ENCODE measurements at regions not wholly inside any gene's neighbourhood (a gene's known extent, or its start where the extent isn't known, plus 50 kb on each side); places are given as distances from the start of the nearest gene placed in this dataset.

GRCh38 chr13:24053519-24054251 lies 106.8 kb upstream of the SPATA13 start:
- Histone ChIP-seq H3K9me3 (ENCODE audit: control insufficient read depth, insufficient read depth, low read length) (no peaks in the 10 kb centered on the region), H3K9me2 (replicated peaks; ENCODE audit: control insufficient read depth, low read length) (no peaks in the 10 kb centered on the region), H3K4me2 (ENCODE audit: low read length) (0 out of 2 replicates have a peak overlapping the region, but pooled peaks have one; percentile 15), H3K79me2 (ENCODE audit: control insufficient read depth, low read length) (no peaks in the 10 kb centered on the region), H3K4me1 (ENCODE audit: control insufficient read depth, low read length) (peaks cover 8% of the 10 kb centered on the region), H3F3A (ENCODE audit: control insufficient read depth, insufficient read depth) (peaks cover 3% of the 10 kb centered on the region; the same call in 1 of the 2 replicates), H4K20me1 (ENCODE audit: control insufficient read depth, insufficient read depth, low read depth, low read length) (no peaks in the 10 kb centered on the region), H3K27ac (ENCODE audit: low read depth, low read length) (no peak overlapping the region), H3K4me3 (ENCODE audit: low read length) (no peak overlapping the region), H3K36me3 (ENCODE audit: control insufficient read depth, low read length) (no peaks in the 10 kb centered on the region), H3K27me3 (ENCODE audit: control insufficient read depth, low read length) (peaks cover 3% of the 10 kb centered on the region; the same call in 1 of the 2 replicates)
- TF ChIP-seq CTCF (IDR thresholded peaks at IDR 0.05; ENCODE audit: low read depth, low read length, poor library complexity, severe bottlenecking) = peak; percentile 89
- no peak for TF ChIP-seq EZH2phosphoT487 (IDR thresholded peaks at IDR 0.05; ENCODE audit: borderline replicate concordance, low read length)

- H3K27me3 ChIP-seq (ENCODE audit: control insufficient read depth, low read length) = peaks cover 3% of the 10 kb centered on the region; the same call in 1 of the 2 replicates
- no peak overlapping the region for H3K4me2 ChIP-seq (ENCODE audit: low read length)
- TF ChIP-seq CTCF (IDR thresholded peaks at IDR 0.05; ENCODE audit: low read depth, low read length, poor library complexity, severe bottlenecking) (no peak), EZH2phosphoT487 (IDR thresholded peaks at IDR 0.05; ENCODE audit: borderline replicate concordance, low read length) (no peak)
- H3K79me2 ChIP-seq (ENCODE audit: control insufficient read depth, low read length) = no peaks in the 10 kb centered on the region
- H3F3A ChIP-seq (ENCODE audit: control insufficient read depth, insufficient read depth) = peaks cover 3% of the 10 kb centered on the region; the same call in 1 of the 2 replicates
- no peaks in the 10 kb centered on the region for H4K20me1 ChIP-seq (ENCODE audit: control insufficient read depth, insufficient read depth, low read depth, low read length)
- peaks cover 15% of the 10 kb centered on the region for H3K4me1 ChIP-seq (ENCODE audit: control insufficient read depth, low read length)
- H3K4me3 ChIP-seq (ENCODE audit: low read length) = no peak overlapping the region
- no peaks in the 10 kb centered on the region for H3K9me2 ChIP-seq (replicated peaks; ENCODE audit: control insufficient read depth, low read length)
- no peaks in the 10 kb centered on the region for H3K36me3 ChIP-seq (ENCODE audit: control insufficient read depth, low read length)
- no peaks in the 10 kb centered on the region for H3K9me3 ChIP-seq (ENCODE audit: control insufficient read depth, insufficient read depth, low read length)
- no peak overlapping the region for H3K27ac ChIP-seq (ENCODE audit: low read depth, low read length)
Observed at GRCh38 chr13:24056616-24057137, 103.8 kb upstream of the SPATA13 start.

- no peaks in the 10 kb centered on the region for H3K9me2 ChIP-seq (replicated peaks; ENCODE audit: control insufficient read depth, low read length)
- H4K20me1 ChIP-seq (ENCODE audit: control insufficient read depth, insufficient read depth, low read depth, low read length) = no peaks in the 10 kb centered on the region
- H3F3A ChIP-seq (ENCODE audit: control insufficient read depth, insufficient read depth) = no peaks in the 10 kb centered on the region
- TF ChIP-seq EZH2phosphoT487 (IDR thresholded peaks at IDR 0.05; ENCODE audit: borderline replicate concordance, low read length) (no peak), CTCF (IDR thresholded peaks at IDR 0.05; ENCODE audit: low read depth, low read length, poor library complexity, severe bottlenecking) (no peak)
- peaks cover 7% of the 10 kb centered on the region; the same call in 1 of the 2 replicates for H3K4me1 ChIP-seq (ENCODE audit: control insufficient read depth, low read length)
- H3K27me3 ChIP-seq (ENCODE audit: control insufficient read depth, low read length) = no peaks in the 10 kb centered on the region; the same call in 1 of the 2 replicates
- no peak overlapping the region for H3K4me3 ChIP-seq (ENCODE audit: low read length)
- H3K4me2 ChIP-seq (ENCODE audit: low read length) = no peak overlapping the region
- no peaks in the 10 kb centered on the region for H3K9me3 ChIP-seq (ENCODE audit: control insufficient read depth, insufficient read depth, low read length)
- no peaks in the 10 kb centered on the region for H3K79me2 ChIP-seq (ENCODE audit: control insufficient read depth, low read length)
- no peak overlapping the region for H3K27ac ChIP-seq (ENCODE audit: low read depth, low read length)
- H3K36me3 ChIP-seq (ENCODE audit: control insufficient read depth, low read length) = no peaks in the 10 kb centered on the region
Observed at GRCh38 chr13:24060993-24061392, 99.5 kb upstream of the SPATA13 start.
